Calu3 (cell line): ENCODE measurements at regions not wholly inside any gene's neighbourhood (a gene's known extent, or its start where the extent isn't known, plus 50 kb on each side); places are given as distances from the start of the nearest gene placed in this dataset.

Experiments
- BruUV-seq: library from RNA; stranded (reverse); fragments of 400-500 nt; replicated peaks from 2 replicates; lab custom pipeline; 2021; lab: Mats Ljungman, UMichigan
- CTCF ChIA-PET: fragments of 300-600 bp; sonication (Branson Sonifier 250); formaldehyde crosslinking; loops from one replicate; lab custom pipeline; 2022; ENCODE audit warnings: antibody characterized with exemption; lab: Charles Lee
- DNase-seq: peaks from one replicate; pipeline ENCODE4 v3.0.0; 2022
- H3K27ac Mint-ChIP-seq: one replicate; pipeline ENCODE4 v1.8.0; 2022; ENCODE audit warnings: mixed read lengths; ENCODE audit not compliant: unreplicated experiment
- H3K27me3 Mint-ChIP-seq: one replicate; pipeline ENCODE4 v1.8.0; 2022; ENCODE audit warnings: mixed read lengths; ENCODE audit not compliant: unreplicated experiment
- H3K36me3 Mint-ChIP-seq: one replicate; pipeline ENCODE4 v1.8.0; 2022; ENCODE audit warnings: mild to moderate bottlenecking, moderate library complexity, mixed read lengths; ENCODE audit not compliant: insufficient read depth, unreplicated experiment
- H3K4me1 Mint-ChIP-seq: one replicate; pipeline ENCODE4 v1.8.0; 2022; ENCODE audit warnings: mild to moderate bottlenecking, low read depth, mixed read lengths; ENCODE audit not compliant: unreplicated experiment
- H3K4me3 Mint-ChIP-seq: one replicate; pipeline ENCODE4 v1.8.0; 2022; ENCODE audit warnings: mild to moderate bottlenecking, low read depth, moderate library complexity, mixed read lengths; ENCODE audit not compliant: unreplicated experiment
- H3K9me3 Mint-ChIP-seq: one replicate; pipeline ENCODE4 v1.8.0; 2022; ENCODE audit warnings: low read depth, mixed read lengths; ENCODE audit not compliant: unreplicated experiment
- intact Hi-C: fragments of 100-400 bp; cut with micrococcal nuclease; formaldehyde crosslinking; loops from one replicate; pipeline ENCODE4 v1.10.0; 2022; ENCODE audit not compliant: unreplicated experiment
- TF ChIP-seq, protein P1 (sequence below): fragments of 200-600 bp; IDR thresholded peaks from one replicate; pipeline ENCODE4 v1.8.0; 2022; ENCODE audit warnings: antibody characterized with exemption; ENCODE audit not compliant: unreplicated experiment

DNA sequence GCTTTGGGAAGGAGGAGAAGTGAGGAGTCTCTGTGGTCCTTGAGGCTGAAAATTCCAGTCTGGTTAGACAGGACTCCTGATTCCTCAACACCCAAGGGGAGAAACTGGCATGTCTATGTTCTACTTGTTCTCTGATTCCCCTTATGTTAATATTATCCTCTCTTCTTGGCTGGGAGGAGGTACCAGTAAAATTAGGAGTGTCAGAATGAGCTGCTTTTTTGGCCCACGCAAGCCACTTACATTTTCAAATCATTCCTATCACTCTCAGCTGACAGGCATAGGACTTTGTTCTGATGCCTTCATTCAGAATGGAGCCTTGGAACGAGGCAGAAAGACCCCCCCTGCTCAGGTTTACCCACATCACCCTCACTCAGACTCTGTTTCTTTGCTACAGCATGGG is 1077.2 kb downstream of the BCL11B start:
- no peaks in the 10 kb centered on the region for H3K36me3 Mint-ChIP-seq
- peaks cover 5% of the 10 kb centered on the region for H3K9me3 Mint-ChIP-seq
- intact Hi-C loops: no loop called here
- no peak for DNase-seq
- no peak overlapping the region for H3K27ac Mint-ChIP-seq
- no TSS peak for BruUV-seq
- H3K27me3 Mint-ChIP-seq: no peaks in the 10 kb centered on the region
- CTCF ChIA-PET: no interaction called here
- H3K4me3 Mint-ChIP-seq: no peak overlapping the region
- TF ChIP-seq, protein P1, sequence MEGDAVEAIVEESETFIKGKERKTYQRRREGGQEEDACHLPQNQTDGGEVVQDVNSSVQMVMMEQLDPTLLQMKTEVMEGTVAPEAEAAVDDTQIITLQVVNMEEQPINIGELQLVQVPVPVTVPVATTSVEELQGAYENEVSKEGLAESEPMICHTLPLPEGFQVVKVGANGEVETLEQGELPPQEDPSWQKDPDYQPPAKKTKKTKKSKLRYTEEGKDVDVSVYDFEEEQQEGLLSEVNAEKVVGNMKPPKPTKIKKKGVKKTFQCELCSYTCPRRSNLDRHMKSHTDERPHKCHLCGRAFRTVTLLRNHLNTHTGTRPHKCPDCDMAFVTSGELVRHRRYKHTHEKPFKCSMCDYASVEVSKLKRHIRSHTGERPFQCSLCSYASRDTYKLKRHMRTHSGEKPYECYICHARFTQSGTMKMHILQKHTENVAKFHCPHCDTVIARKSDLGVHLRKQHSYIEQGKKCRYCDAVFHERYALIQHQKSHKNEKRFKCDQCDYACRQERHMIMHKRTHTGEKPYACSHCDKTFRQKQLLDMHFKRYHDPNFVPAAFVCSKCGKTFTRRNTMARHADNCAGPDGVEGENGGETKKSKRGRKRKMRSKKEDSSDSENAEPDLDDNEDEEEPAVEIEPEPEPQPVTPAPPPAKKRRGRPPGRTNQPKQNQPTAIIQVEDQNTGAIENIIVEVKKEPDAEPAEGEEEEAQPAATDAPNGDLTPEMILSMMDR: no peak
- no peaks in the 10 kb centered on the region for H3K4me1 Mint-ChIP-seq

DNA sequence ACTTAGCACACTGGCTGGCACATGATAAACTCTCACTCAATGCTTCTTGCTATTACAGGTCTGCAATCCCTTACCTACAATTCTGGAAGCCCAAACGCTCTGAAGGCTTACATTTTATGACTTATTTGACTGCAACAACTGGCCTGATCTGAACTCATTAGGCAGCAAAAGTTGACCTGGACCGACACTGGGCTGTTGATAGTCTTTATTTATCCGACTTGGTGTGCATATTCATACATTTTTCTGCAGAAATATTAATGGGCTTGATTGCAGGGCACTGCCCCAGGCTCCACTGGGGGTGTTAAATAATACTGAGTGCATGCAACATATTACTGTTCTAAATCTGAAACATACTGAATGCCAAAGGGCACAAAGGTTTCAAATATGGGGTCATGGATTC is 1076.7 kb downstream of the BCL11B start:
- intact Hi-C loops: no loop called here
- CTCF ChIA-PET: no interaction called here
- TF ChIP-seq, protein P1: no peak
- no peak overlapping the region for H3K27ac Mint-ChIP-seq
- no peak for DNase-seq
- no peaks in the 10 kb centered on the region for H3K27me3 Mint-ChIP-seq
- no peaks in the 10 kb centered on the region for H3K4me1 Mint-ChIP-seq
- peaks cover 3% of the 10 kb centered on the region for H3K9me3 Mint-ChIP-seq
- BruUV-seq: no TSS peak
- H3K36me3 Mint-ChIP-seq: no peaks in the 10 kb centered on the region
- no peak overlapping the region for H3K4me3 Mint-ChIP-seq

DNA sequence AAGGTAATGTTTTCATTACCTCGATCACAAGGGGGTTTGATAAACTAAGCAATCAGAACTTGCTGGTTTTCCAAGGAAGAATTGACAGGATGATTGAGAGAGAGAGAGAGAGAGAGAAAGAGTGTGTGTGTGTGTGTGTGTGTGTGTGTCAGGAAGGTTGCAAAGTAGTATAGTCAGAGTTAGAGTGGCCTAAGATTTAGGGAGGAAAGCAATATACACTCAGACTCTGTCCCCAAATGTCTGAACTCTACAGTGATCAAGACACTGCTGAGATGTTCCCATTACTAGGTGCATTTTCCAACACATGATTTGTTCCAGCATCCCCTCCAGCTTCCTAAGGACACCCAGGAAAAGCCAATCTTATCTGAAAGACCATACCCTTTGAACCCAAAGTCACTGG is 1074.1 kb downstream of the BCL11B start:
- no peaks in the 10 kb centered on the region for H3K4me1 Mint-ChIP-seq
- intact Hi-C loops: no loop called here
- no peak overlapping the region for H3K27ac Mint-ChIP-seq
- no peaks in the 10 kb centered on the region for H3K36me3 Mint-ChIP-seq
- CTCF ChIA-PET: no interaction called here
- no TSS peak for BruUV-seq
- TF ChIP-seq, protein P1: no peak
- no peak for DNase-seq
- H3K4me3 Mint-ChIP-seq: no peak overlapping the region
- peaks cover 7% of the 10 kb centered on the region for H3K9me3 Mint-ChIP-seq
- no peaks in the 10 kb centered on the region for H3K27me3 Mint-ChIP-seq

DNA sequence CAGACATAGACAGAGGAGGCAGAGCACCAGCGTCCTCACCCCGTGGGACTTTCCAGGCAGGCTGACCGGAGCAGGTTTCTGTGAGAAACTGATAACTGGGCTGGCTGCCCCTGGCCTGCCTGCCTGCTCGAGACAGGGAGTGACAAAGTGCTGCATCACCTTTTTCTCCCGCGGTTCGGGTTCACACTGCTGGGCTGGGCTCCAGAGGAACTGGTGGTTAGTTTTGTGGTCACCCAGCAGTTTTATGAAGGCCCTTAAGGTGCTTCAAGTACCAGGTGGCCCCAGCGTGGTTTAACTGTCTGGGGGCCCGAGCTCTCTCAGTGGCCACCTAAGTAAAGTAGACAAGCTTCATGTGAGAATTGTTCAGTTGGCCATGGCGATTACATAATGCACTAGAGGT is 1073.6 kb downstream of the BCL11B start:
- CTCF ChIA-PET: no interaction called here
- peaks cover 7% of the 10 kb centered on the region for H3K9me3 Mint-ChIP-seq
- H3K4me1 Mint-ChIP-seq: no peaks in the 10 kb centered on the region
- no peak for DNase-seq
- intact Hi-C loops: no loop called here
- TF ChIP-seq, protein P1: no peak
- H3K36me3 Mint-ChIP-seq: no peaks in the 10 kb centered on the region
- no peak overlapping the region for H3K27ac Mint-ChIP-seq
- H3K4me3 Mint-ChIP-seq: no peak overlapping the region
- no TSS peak for BruUV-seq
- no peaks in the 10 kb centered on the region for H3K27me3 Mint-ChIP-seq

DNA sequence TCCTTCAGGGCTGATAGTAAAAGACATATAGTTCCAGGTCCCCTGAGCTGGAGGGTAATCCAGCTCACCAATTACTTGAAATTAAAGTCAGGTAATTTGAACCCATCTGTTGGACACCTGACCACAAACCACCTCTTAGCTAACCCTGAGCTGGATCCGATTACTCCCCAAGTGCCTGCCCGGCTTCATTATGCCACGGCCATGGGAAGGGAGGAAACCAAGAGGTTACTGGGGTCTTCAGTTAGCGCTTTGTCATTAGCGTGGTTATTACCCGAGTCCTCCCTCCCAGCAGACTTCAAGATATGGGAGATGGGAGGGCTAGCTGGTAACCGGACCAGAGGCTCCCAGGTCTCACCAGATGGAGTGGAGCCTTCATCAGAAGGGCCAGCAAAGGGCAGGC is 1071.4 kb downstream of the BCL11B start:
- Mint-ChIP-seq H3K27me3 (no peaks in the 10 kb centered on the region), H3K4me3 (no peak overlapping the region), H3K4me1 (no peaks in the 10 kb centered on the region), H3K9me3 (peaks cover 10% of the 10 kb centered on the region), H3K27ac (no peak overlapping the region), H3K36me3 (no peaks in the 10 kb centered on the region)
- no peak for DNase-seq
- TF ChIP-seq, protein P1: no peak
- CTCF ChIA-PET: no interaction called here
- no TSS peak for BruUV-seq
- intact Hi-C loops: no loop called here
